ENCODE measurements at regions not wholly inside any gene's neighbourhood (a gene's known extent, or its start where the extent isn't known, plus 50 kb on each side); places are given as distances from the start of the nearest gene placed in this dataset.
A peak's percentile ranks its signal among the peaks of the same experiment; 100 is the strongest.

- no CpG with 5 or more reads among the region's 1 CpG for WGBS (ENCODE audit: insufficient coverage)
- Histone ChIP-seq H3K9me3 (replicated peaks; ENCODE audit: control insufficient read depth, low read depth, low read length) (no peaks in the 10 kb centered on the region), H3K4me3 (ENCODE audit: low read length) (no peak overlapping the region), H3K27ac (ENCODE audit: low read length) (no peak overlapping the region), H3K27me3 (ENCODE audit: control insufficient read depth, insufficient read depth, low read length) (no peaks in the 10 kb centered on the region), H3K36me3 (ENCODE audit: control insufficient read depth, insufficient read depth, low read length) (no peaks in the 10 kb centered on the region), H3K4me1 (ENCODE audit: control insufficient read depth, insufficient read depth, low read length) (no peaks in the 10 kb centered on the region)
- DNase-seq, result no peak
These were observed 654.3 kb upstream of the KIF2B start for GRCh38 chr17:53168413-53168812.

DNA sequence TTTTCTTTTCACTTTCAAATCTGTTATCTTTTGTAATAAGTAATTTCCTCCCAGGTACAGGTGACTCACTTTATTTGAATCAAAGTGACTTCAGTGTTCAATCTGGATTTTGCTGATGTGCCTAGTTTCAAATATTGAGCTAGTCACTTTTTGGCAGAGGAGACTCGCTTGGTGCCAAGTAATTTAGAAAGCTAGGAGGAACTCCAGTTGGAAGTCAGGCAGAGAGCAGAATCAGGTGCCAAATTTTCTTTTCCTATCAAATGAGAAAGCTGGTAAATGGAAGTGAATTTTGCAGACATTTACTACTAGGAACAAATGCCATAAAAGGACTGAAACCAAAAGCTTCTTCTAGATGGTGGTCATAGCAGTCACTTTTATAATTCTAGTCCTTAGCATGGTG, 656.0 kb upstream of the KIF2B start:
- H3K4me1 ChIP-seq (ENCODE audit: control insufficient read depth, insufficient read depth, low read length), result no peaks in the 10 kb centered on the region
- WGBS (ENCODE audit: insufficient coverage), result no CpG with 5 or more reads among the region's 1 CpG
- no peaks in the 10 kb centered on the region for H3K27me3 ChIP-seq (ENCODE audit: control insufficient read depth, insufficient read depth, low read length)
- no peak overlapping the region for H3K27ac ChIP-seq (ENCODE audit: low read length)
- H3K36me3 ChIP-seq (ENCODE audit: control insufficient read depth, insufficient read depth, low read length), result no peaks in the 10 kb centered on the region
- DNase-seq, result peak; percentile 11
- H3K9me3 ChIP-seq (replicated peaks; ENCODE audit: control insufficient read depth, low read depth, low read length), result no peaks in the 10 kb centered on the region
- H3K4me3 ChIP-seq (ENCODE audit: low read length), result no peak overlapping the region

GRCh38 chr17:53150101-53150698, 672.5 kb upstream of the KIF2B start:
- Histone ChIP-seq H3K4me3 (ENCODE audit: low read length) (no peak overlapping the region), H3K9me3 (replicated peaks; ENCODE audit: control insufficient read depth, low read depth, low read length) (no peaks in the 10 kb centered on the region), H3K27me3 (ENCODE audit: control insufficient read depth, insufficient read depth, low read length) (no peaks in the 10 kb centered on the region), H3K27ac (ENCODE audit: low read length) (no peak overlapping the region), H3K4me1 (ENCODE audit: control insufficient read depth, insufficient read depth, low read length) (no peaks in the 10 kb centered on the region), H3K36me3 (ENCODE audit: control insufficient read depth, insufficient read depth, low read length) (no peaks in the 10 kb centered on the region)
- no CpG with 5 or more reads among the region's 2 CpGs for WGBS (ENCODE audit: insufficient coverage)
- DNase-seq, result peak; percentile 32

DNA sequence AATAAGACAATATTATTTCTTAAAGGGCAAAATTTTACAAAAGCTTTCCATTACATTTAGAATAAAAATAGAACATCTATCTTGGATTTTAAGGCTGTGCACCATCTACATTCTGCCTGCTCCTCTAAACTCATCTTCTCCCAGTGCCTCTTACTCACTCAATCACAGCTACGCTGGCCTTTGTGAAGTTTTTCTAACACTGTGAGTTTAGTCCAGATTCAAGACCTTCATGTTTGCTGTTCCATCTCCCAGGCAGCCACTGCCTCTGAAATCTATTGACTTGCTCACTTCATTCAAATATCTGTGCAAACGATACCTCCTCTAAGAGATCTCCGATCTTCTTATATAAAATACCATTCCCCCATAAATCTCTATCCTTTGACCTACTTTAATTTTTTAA, 673.4 kb upstream of the KIF2B start:
- DNase-seq, result no peak
- Histone ChIP-seq H3K9me3 (replicated peaks; ENCODE audit: control insufficient read depth, low read depth, low read length) (no peaks in the 10 kb centered on the region), H3K4me1 (ENCODE audit: control insufficient read depth, insufficient read depth, low read length) (no peaks in the 10 kb centered on the region), H3K27me3 (ENCODE audit: control insufficient read depth, insufficient read depth, low read length) (no peaks in the 10 kb centered on the region), H3K36me3 (ENCODE audit: control insufficient read depth, insufficient read depth, low read length) (no peaks in the 10 kb centered on the region), H3K4me3 (ENCODE audit: low read length) (no peak overlapping the region), H3K27ac (ENCODE audit: low read length) (no peak overlapping the region)
- 83% methylated on average over 1 of the region's 3 CpGs for WGBS (ENCODE audit: insufficient coverage)

DNA sequence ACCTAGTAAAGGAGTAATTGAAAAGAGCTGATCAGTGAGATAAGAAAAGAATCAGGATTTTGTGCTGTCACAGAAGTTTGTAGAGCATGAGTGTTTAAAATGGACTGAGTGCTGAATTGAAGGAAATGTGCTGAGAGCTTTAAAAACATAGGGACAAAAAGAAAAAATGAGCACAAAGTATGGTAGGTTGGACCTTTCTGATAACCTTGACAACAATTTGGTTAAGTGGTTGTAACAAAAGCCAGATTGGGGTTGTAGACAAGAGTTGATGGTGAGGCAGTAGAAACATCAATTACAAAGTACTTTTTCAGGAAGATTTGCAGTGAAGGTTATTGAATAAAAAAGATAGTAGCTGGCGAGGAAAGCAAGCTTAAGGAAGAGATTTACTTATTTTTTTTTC, 674.7 kb upstream of the KIF2B start:
- H3K27me3 ChIP-seq (ENCODE audit: control insufficient read depth, insufficient read depth, low read length), result no peaks in the 10 kb centered on the region

GRCh38 chr17:53142890-53143289, 679.8 kb upstream of the KIF2B start:
- WGBS (ENCODE audit: insufficient coverage), result no CpG with 5 or more reads among the region's 3 CpGs
- H3K4me1 ChIP-seq (ENCODE audit: control insufficient read depth, insufficient read depth, low read length), result no peaks in the 10 kb centered on the region
- no peaks in the 10 kb centered on the region for H3K9me3 ChIP-seq (replicated peaks; ENCODE audit: control insufficient read depth, low read depth, low read length)
- DNase-seq, result no peak
- no peak overlapping the region for H3K27ac ChIP-seq (ENCODE audit: low read length)
- no peaks in the 10 kb centered on the region for H3K36me3 ChIP-seq (ENCODE audit: control insufficient read depth, insufficient read depth, low read length)
- no peak overlapping the region for H3K4me3 ChIP-seq (ENCODE audit: low read length)
- H3K27me3 ChIP-seq (ENCODE audit: control insufficient read depth, insufficient read depth, low read length), result no peaks in the 10 kb centered on the region

More for the DNA sequence above, 674.7 kb upstream of the KIF2B start:
- no CpG with 5 or more reads among the region's 1 CpG for WGBS (ENCODE audit: insufficient coverage)
- Histone ChIP-seq H3K4me3 (ENCODE audit: low read length) (no peak overlapping the region), H3K4me1 (ENCODE audit: control insufficient read depth, insufficient read depth, low read length) (no peaks in the 10 kb centered on the region), H3K27ac (ENCODE audit: low read length) (no peak overlapping the region), H3K9me3 (replicated peaks; ENCODE audit: control insufficient read depth, low read depth, low read length) (no peaks in the 10 kb centered on the region), H3K36me3 (ENCODE audit: control insufficient read depth, insufficient read depth, low read length) (no peaks in the 10 kb centered on the region)
- no peak for DNase-seq

GRCh38 chr17:53141731-53142130, 681.0 kb upstream of the KIF2B start:
- 56% methylated on average over 1 of the region's 3 CpGs for WGBS (ENCODE audit: insufficient coverage)
- Histone ChIP-seq H3K4me1 (ENCODE audit: control insufficient read depth, insufficient read depth, low read length) (no peaks in the 10 kb centered on the region), H3K27me3 (ENCODE audit: control insufficient read depth, insufficient read depth, low read length) (no peaks in the 10 kb centered on the region), H3K9me3 (replicated peaks; ENCODE audit: control insufficient read depth, low read depth, low read length) (no peaks in the 10 kb centered on the region), H3K27ac (ENCODE audit: low read length) (no peak overlapping the region), H3K4me3 (ENCODE audit: low read length) (no peak overlapping the region), H3K36me3 (ENCODE audit: control insufficient read depth, insufficient read depth, low read length) (no peaks in the 10 kb centered on the region)
- no peak for DNase-seq

- Histone ChIP-seq H3K36me3 (ENCODE audit: control insufficient read depth, insufficient read depth, low read length) (no peaks in the 10 kb centered on the region), H3K27me3 (ENCODE audit: control insufficient read depth, insufficient read depth, low read length) (no peaks in the 10 kb centered on the region), H3K9me3 (replicated peaks; ENCODE audit: control insufficient read depth, low read depth, low read length) (no peaks in the 10 kb centered on the region), H3K4me1 (ENCODE audit: control insufficient read depth, insufficient read depth, low read length) (no peaks in the 10 kb centered on the region), H3K4me3 (ENCODE audit: low read length) (no peak overlapping the region), H3K27ac (ENCODE audit: low read length) (no peak overlapping the region)
- WGBS (ENCODE audit: insufficient coverage), result 86% methylated on average over 1 of the region's 3 CpGs
- DNase-seq, result no peak
These were observed 681.4 kb upstream of the KIF2B start for GRCh38 chr17:53141280-53141679.

GRCh38 chr17:53137869-53138268, 684.9 kb upstream of the KIF2B start:
- H3K27ac ChIP-seq (ENCODE audit: low read length), result no peak overlapping the region
- H3K4me3 ChIP-seq (ENCODE audit: low read length), result no peak overlapping the region
- DNase-seq, result peak; percentile 30
- peaks cover 5% of the 10 kb centered on the region for H3K4me1 ChIP-seq (ENCODE audit: control insufficient read depth, insufficient read depth, low read length)
- no peaks in the 10 kb centered on the region for H3K9me3 ChIP-seq (replicated peaks; ENCODE audit: control insufficient read depth, low read depth, low read length)
- H3K36me3 ChIP-seq (ENCODE audit: control insufficient read depth, insufficient read depth, low read length), result no peaks in the 10 kb centered on the region
- no peaks in the 10 kb centered on the region for H3K27me3 ChIP-seq (ENCODE audit: control insufficient read depth, insufficient read depth, low read length)

DNA sequence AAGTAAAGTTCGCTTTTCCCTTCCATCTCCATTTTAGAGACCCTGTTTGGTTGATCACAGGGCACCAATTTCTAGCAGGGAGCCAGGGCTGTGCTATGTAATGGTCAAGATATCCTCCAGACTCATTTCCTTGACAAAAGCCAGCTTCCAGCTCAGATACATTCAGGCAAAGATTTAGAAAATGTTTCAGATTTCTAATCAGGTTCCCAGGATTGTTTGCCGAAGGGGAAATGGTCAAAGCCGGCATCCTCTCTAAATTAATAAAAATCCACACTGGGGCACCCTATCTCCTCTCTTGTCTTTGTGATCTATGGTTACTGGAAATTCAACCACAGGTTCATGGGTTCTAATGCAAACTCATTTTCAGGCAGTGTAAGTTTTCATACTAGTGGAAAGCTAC, 686.8 kb upstream of the KIF2B start:
- no CpG with 5 or more reads among the region's 3 CpGs for WGBS (ENCODE audit: insufficient coverage)
- no peaks in the 10 kb centered on the region for H3K9me3 ChIP-seq (replicated peaks; ENCODE audit: control insufficient read depth, low read depth, low read length)

GRCh38 chr17:53134548-53134947, 688.2 kb upstream of the KIF2B start:
- no peak for DNase-seq
- Histone ChIP-seq H3K36me3 (ENCODE audit: control insufficient read depth, insufficient read depth, low read length) (no peaks in the 10 kb centered on the region), H3K4me3 (ENCODE audit: low read length) (no peak overlapping the region), H3K27ac (ENCODE audit: low read length) (no peak overlapping the region), H3K4me1 (ENCODE audit: control insufficient read depth, insufficient read depth, low read length) (peaks cover 5% of the 10 kb centered on the region), H3K9me3 (replicated peaks; ENCODE audit: control insufficient read depth, low read depth, low read length) (no peaks in the 10 kb centered on the region), H3K27me3 (ENCODE audit: control insufficient read depth, insufficient read depth, low read length) (no peaks in the 10 kb centered on the region)
- no CpG with 5 or more reads among the region's 5 CpGs for WGBS (ENCODE audit: insufficient coverage)

More for the DNA sequence above, 686.8 kb upstream of the KIF2B start:
- Histone ChIP-seq H3K4me1 (ENCODE audit: control insufficient read depth, insufficient read depth, low read length) (peaks cover 5% of the 10 kb centered on the region), H3K4me3 (ENCODE audit: low read length) (no peak overlapping the region), H3K27me3 (ENCODE audit: control insufficient read depth, insufficient read depth, low read length) (no peaks in the 10 kb centered on the region), H3K27ac (ENCODE audit: low read length) (no peak overlapping the region), H3K36me3 (ENCODE audit: control insufficient read depth, insufficient read depth, low read length) (no peaks in the 10 kb centered on the region)
- DNase-seq, result no peak

Data from muscle of leg (tissue), 3 donors.